GM12878 (cell line): ENCODE measurements at regions not wholly inside any gene's neighbourhood (a gene's known extent, or its start where the extent isn't known, plus 50 kb on each side); places are given as distances from the start of the nearest gene placed in this dataset.

Experiments
- ATAC-seq: fragments of 200-7000 bp; cut with Tn5 transposase; 3 replicates; pipeline ENCODE4 v1.9.1; 2020; ENCODE audit warnings: mild to moderate bottlenecking, moderate library complexity
- BruUV-seq: library from RNA; stranded (reverse); fragments of 400-500 nt; replicated peaks from 2 replicates; lab custom pipeline; 2021; lab: Mats Ljungman, UMichigan
- CTCF ChIA-PET: fragments of 300-600 bp; sonication (Branson Sonifier 250); formaldehyde crosslinking; extraction: SDS; loops from one replicate; lab custom pipeline; 2021; ENCODE audit warnings: inconsistent platforms; lab: Yijun Ruan, JAX
- POLR2A ChIA-PET: fragments of 350-600 bp; formaldehyde crosslinking; extraction: SDS; loops from one replicate; lab custom pipeline; 2021; ENCODE audit warnings: inconsistent platforms; lab: Charles Lee
- RAD21 ChIA-PET: fragments of 300-600 bp; sonication (Branson Sonifier 250); formaldehyde crosslinking; loops from one replicate; lab custom pipeline; 2023; ENCODE audit warnings: antibody characterized with exemption; ENCODE audit not compliant: unreplicated experiment; lab: Charles Lee
- SMC1A ChIA-PET: fragments of 300-600 bp; sonication (Branson Sonifier 250); formaldehyde crosslinking; loops from one replicate; lab custom pipeline; 2023; ENCODE audit not compliant: unreplicated experiment, uncharacterized antibody; lab: Charles Lee
- DNase-seq: peaks from one replicate; pipeline ENCODE4 v3.0.0-alpha.2; 2011; ENCODE audit warnings: low read depth, low spot score
- FAIRE-seq: peaks from 3 replicates; lab custom pipeline; 2011; peaks lifted over from hg19 to GRCh38; lab: Jason Lieb, UNC
- H2AFZ ChIP-seq: 2 replicates; pipeline ENCODE4 v1.6.0; 2011; ENCODE audit warnings: low read depth, low read length, control low read depth; ENCODE audit not compliant: control insufficient read depth
- H3K27ac ChIP-seq: 2 replicates; pipeline ENCODE4 v1.5.1; 2011; ENCODE audit warnings: control low read depth; ENCODE audit not compliant: control insufficient read depth, insufficient read depth
- H3K27me3 ChIP-seq, 2 experiments: replicated peaks in 1 of 2; 2 replicates each; pipeline versions ENCODE4 v1.6.0 to v1.6.1; 2011; ENCODE audit warnings: low read length in 1 of 2; ENCODE audit not compliant: control insufficient read depth in 2 of 2, insufficient read depth in 2 of 2
- H3K36me3 ChIP-seq, 2 experiments: 2 replicates each; pipeline ENCODE4 v1.5.1; 2011; ENCODE audit warnings: low read length in 1 of 2; ENCODE audit not compliant: control insufficient read depth in 2 of 2, insufficient read depth in 2 of 2
- H3K4me1 ChIP-seq: 2 replicates; pipeline ENCODE4 v1.6.1; 2011; ENCODE audit warnings: mild to moderate bottlenecking, low read length, moderate library complexity, mixed read lengths; ENCODE audit not compliant: control insufficient read depth, insufficient read depth
- H3K4me2 ChIP-seq: 2 replicates; pipeline ENCODE4 v1.6.0; 2011; ENCODE audit warnings: control low read depth; ENCODE audit not compliant: control insufficient read depth, insufficient read depth
- H3K4me3 ChIP-seq: fragments of 200-600 bp; sonication (generic); 2 replicates; pipeline ENCODE4 v1.5.1; 2016
- H3K79me2 ChIP-seq: 2 replicates; pipeline ENCODE4 v1.6.0; 2011; ENCODE audit warnings: low read length; ENCODE audit not compliant: control insufficient read depth, insufficient read depth
- H3K9ac ChIP-seq: 2 replicates; pipeline ENCODE4 v1.8.0; 2011; ENCODE audit warnings: low read length, control low read depth, mixed read lengths; ENCODE audit not compliant: control insufficient read depth, insufficient read depth
- H3K9me3 ChIP-seq: replicated peaks from 3 replicates; pipeline ENCODE4 v1.5.1; 2011; ENCODE audit warnings: mild to moderate bottlenecking, low read length; ENCODE audit not compliant: control insufficient read depth, insufficient read depth
- H4K20me1 ChIP-seq: 2 replicates; pipeline ENCODE4 v1.6.0; 2011; ENCODE audit not compliant: control insufficient read depth, insufficient read depth
- ATF7 ChIP-seq: fragments of 450-650 bp; IDR thresholded peaks from 2 replicates; pipeline ENCODE4 v1.6.1; 2016; ENCODE audit warnings: low read depth, mild to moderate bottlenecking
- BMI1 ChIP-seq: fragments of 450-650 bp; IDR thresholded peaks from 2 replicates; pipeline ENCODE4 v1.6.1; 2016; ENCODE audit warnings: mild to moderate bottlenecking, moderate library complexity, borderline replicate concordance
- FOS ChIP-seq: IDR thresholded peaks from 3 replicates; pipeline ENCODE4 v1.6.1; 2011; ENCODE audit warnings: borderline replicate concordance; ENCODE audit not compliant: insufficient read length; ENCODE audit errors: extremely low read depth
- GATAD2B ChIP-seq: fragments of 450-650 bp; conservative IDR thresholded peaks from 2 replicates; pipeline ENCODE4 v1.6.1; 2017; ENCODE audit warnings: low read depth, mild to moderate bottlenecking, moderate library complexity
- HDAC2 ChIP-seq: fragments of 200-600 bp; sonication (generic); IDR thresholded peaks from 2 replicates; pipeline ENCODE4 v1.6.1; 2017
- IKZF2 ChIP-seq, 2 experiments: fragments of 450-650 bp; IDR thresholded peaks; 2 replicates each; pipeline ENCODE4 v1.6.1; 2017; ENCODE audit warnings: mild to moderate bottlenecking in 2 of 2, moderate library complexity in 2 of 2
- PRDM15 ChIP-seq: fragments of 450-650 bp; formaldehyde crosslinking; IDR thresholded peaks from 2 replicates; pipeline ENCODE4 v1.4.0; 2020; ENCODE audit warnings: mild to moderate bottlenecking, moderate library complexity
- YY1 ChIP-seq: IDR thresholded peaks from 2 replicates; pipeline ENCODE4 v1.6.1; 2011; ENCODE audit warnings: low read depth, mild to moderate bottlenecking, low read length
- ZNF274 ChIP-seq: IDR thresholded peaks from one replicate; pipeline ENCODE4 v1.8.0; 2011; ENCODE audit not compliant: insufficient read length, insufficient read depth
- ZNF592 ChIP-seq: fragments of 450-650 bp; IDR thresholded peaks from 2 replicates; pipeline ENCODE4 v1.6.1; 2017; ENCODE audit warnings: mild to moderate bottlenecking, moderate library complexity
- WGBS: methylation state at CpG from one replicate; pipeline ENCODE4 v1.1.6; 2016; ENCODE audit warnings: low lambda C conversion rate; ENCODE audit not compliant: insufficient replicate concordance, insufficient coverage; ENCODE audit errors: missing lambda C conversion rate; 5-methylcytosine and 5-hydroxymethylcytosine counted together
- in situ Hi-C: fragments of 300-500 bp; cut with MboI; formaldehyde crosslinking; loops from 9 replicates; pipeline ENCODE4 v1.14.3; 2018; ENCODE audit warnings: mixed read lengths
- intact Hi-C: fragments of 100-400 bp; cut with micrococcal nuclease; formaldehyde crosslinking; loops from one replicate; pipeline ENCODE4 v1.14.2; 2022; ENCODE audit not compliant: unreplicated experiment
- TF ChIP-seq, protein P1 (sequence below): fragments of 150-350 bp; IDR thresholded peaks from 2 replicates; pipeline ENCODE4 v1.6.1; 2014; ENCODE audit warnings: mild to moderate bottlenecking, low read depth, low read length

DNA sequence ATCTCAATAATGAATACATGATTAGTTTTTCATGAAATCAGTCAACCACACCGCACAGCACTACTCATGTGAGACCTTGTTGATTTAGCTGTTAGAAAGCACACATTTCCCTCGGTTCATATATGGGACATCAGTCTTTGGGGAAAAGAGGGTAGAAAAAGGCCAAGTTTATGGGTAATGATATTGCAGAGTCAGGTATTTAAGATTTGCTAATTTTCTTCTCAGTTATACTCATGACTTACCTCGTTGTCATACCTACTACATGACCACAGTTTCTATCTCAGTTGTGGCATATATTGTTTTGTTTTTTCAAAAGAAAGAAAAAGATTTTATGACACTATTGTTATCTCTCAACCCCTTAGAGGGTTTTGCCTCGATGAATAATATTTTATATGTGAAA, 165.6 kb downstream of the POU4F1 start:
- in situ Hi-C loops = no loop called here
- no peaks in the 10 kb centered on the region for H4K20me1 ChIP-seq
- H2AFZ ChIP-seq = no peak overlapping the region
- no peaks in the 10 kb centered on the region for H3K79me2 ChIP-seq
- H3K36me3 ChIP-seq = no peaks in the 10 kb centered on the region
- no peaks in the 10 kb centered on the region for H3K4me1 ChIP-seq
- intact Hi-C loops = no loop called here
- H3K4me2 ChIP-seq = no peak overlapping the region
- no peaks in the 10 kb centered on the region for H3K27me3 ChIP-seq
- no peak overlapping the region for H3K4me3 ChIP-seq
- ATAC-seq (no peak; the same call in 2 of the 3 replicates), FAIRE-seq (no peak), DNase-seq (no peak)
- no peak for TF ChIP-seq ATF7
- TF ChIP-seq ZNF274 = no peak
- no peak for TF ChIP-seq PRDM15 (CRISPR knock-in tag)
- TF ChIP-seq ZNF592 = no peak
- TF ChIP-seq IKZF2 (IDR thresholded peaks at IDR 0.05) = no peak
- no peak for TF ChIP-seq HDAC2
- TF ChIP-seq BMI1 = no peak
- TF ChIP-seq YY1 = no peak
- TF ChIP-seq GATAD2B = no peak
- TF ChIP-seq FOS = no peak
- TF ChIP-seq, protein P1, sequence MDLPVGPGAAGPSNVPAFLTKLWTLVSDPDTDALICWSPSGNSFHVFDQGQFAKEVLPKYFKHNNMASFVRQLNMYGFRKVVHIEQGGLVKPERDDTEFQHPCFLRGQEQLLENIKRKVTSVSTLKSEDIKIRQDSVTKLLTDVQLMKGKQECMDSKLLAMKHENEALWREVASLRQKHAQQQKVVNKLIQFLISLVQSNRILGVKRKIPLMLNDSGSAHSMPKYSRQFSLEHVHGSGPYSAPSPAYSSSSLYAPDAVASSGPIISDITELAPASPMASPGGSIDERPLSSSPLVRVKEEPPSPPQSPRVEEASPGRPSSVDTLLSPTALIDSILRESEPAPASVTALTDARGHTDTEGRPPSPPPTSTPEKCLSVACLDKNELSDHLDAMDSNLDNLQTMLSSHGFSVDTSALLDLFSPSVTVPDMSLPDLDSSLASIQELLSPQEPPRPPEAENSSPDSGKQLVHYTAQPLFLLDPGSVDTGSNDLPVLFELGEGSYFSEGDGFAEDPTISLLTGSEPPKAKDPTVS = no peak
- SMC1A ChIA-PET = no interaction called here
- RAD21 ChIA-PET = interaction anchor here (0.8 kb wide), 1 partner anchor 17 kb away, joined by 3 read pairs; no protein-coding TSS in a partner anchor
- H3K27ac ChIP-seq = no peak overlapping the region
- CTCF ChIA-PET = interaction anchor here (1.4 to 1.6 kb wide), 2 partner anchors 17 to 19 kb away, joined by 5 to 6 read pairs; no protein-coding TSS in a partner anchor
- no TSS peak for BruUV-seq
- POLR2A ChIA-PET = no interaction called here
- H3K9ac ChIP-seq = no peak overlapping the region
- WGBS = 8% methylated on average over 4 of the region's 4 CpGs
- no peaks in the 10 kb centered on the region for H3K9me3 ChIP-seq
